NB4 (cell line): ENCODE measurements at regions not wholly inside any gene's neighbourhood (a gene's known extent, or its start where the extent isn't known, plus 50 kb on each side); places are given as distances from the start of the nearest gene placed in this dataset.

Experiments used
- MYC ChIP-seq: IDR thresholded peaks from 2 replicates; pipeline ENCODE4 v1.6.1; 2011; ENCODE audit warnings: low read depth, low read length
- POLR2A ChIP-seq: IDR thresholded peaks from 2 replicates; pipeline ENCODE4 v1.6.1; 2011; ENCODE audit warnings: mild to moderate bottlenecking; ENCODE audit not compliant: insufficient read length; ENCODE audit errors: extremely low read depth
- TF ChIP-seq, protein P1 (sequence below): IDR thresholded peaks from one replicate; pipeline ENCODE4 v1.5.1; 2012; ENCODE audit warnings: low read depth, low read length
- TF ChIP-seq, protein P2 (sequence below): IDR thresholded peaks from 2 replicates; pipeline ENCODE4 v1.6.1; 2011; ENCODE audit warnings: low read depth, low read length

DNA sequence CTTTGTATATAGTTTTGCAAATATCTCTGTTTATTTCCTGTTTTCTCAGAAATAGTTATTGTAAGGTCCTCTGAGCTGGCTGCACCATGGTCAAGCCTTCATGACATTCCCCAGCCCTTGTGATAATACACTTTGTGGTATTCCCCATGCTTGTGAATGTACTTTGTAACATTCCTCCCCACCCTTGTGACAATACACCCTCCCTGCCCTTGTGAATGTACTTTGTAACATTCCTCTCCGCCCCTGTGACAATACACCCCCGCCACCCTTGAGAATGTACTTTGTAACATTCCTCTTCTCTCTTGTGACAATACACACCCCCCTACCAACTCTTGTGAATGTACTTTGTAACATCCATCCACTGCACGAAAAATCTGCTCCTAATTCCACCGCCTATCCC, 530.7 kb downstream of the CENPC start:
- TF ChIP-seq POLR2A (no peak), MYC (no peak)
- TF ChIP-seq, protein P1, sequence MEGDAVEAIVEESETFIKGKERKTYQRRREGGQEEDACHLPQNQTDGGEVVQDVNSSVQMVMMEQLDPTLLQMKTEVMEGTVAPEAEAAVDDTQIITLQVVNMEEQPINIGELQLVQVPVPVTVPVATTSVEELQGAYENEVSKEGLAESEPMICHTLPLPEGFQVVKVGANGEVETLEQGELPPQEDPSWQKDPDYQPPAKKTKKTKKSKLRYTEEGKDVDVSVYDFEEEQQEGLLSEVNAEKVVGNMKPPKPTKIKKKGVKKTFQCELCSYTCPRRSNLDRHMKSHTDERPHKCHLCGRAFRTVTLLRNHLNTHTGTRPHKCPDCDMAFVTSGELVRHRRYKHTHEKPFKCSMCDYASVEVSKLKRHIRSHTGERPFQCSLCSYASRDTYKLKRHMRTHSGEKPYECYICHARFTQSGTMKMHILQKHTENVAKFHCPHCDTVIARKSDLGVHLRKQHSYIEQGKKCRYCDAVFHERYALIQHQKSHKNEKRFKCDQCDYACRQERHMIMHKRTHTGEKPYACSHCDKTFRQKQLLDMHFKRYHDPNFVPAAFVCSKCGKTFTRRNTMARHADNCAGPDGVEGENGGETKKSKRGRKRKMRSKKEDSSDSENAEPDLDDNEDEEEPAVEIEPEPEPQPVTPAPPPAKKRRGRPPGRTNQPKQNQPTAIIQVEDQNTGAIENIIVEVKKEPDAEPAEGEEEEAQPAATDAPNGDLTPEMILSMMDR = no peak
- TF ChIP-seq, protein P2, sequence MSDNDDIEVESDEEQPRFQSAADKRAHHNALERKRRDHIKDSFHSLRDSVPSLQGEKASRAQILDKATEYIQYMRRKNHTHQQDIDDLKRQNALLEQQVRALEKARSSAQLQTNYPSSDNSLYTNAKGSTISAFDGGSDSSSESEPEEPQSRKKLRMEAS = no peak
